GM10266 (cell line): ENCODE measurements at regions not wholly inside any gene's neighbourhood (a gene's known extent, or its start where the extent isn't known, plus 50 kb on each side); places are given as distances from the start of the nearest gene placed in this dataset.

Source experiments
- DNase-seq: peaks from one replicate; pipeline ENCODE4 v3.0.0; 2012; ENCODE audit errors: extremely low spot score
- TF ChIP-seq, protein P1 (sequence below): IDR thresholded peaks from 2 replicates; pipeline ENCODE4 v1.5.1; 2012; ENCODE audit warnings: mild to moderate bottlenecking, low read depth; ENCODE audit not compliant: control insufficient read depth, insufficient read depth; ENCODE audit errors: missing control alignments

DNA sequence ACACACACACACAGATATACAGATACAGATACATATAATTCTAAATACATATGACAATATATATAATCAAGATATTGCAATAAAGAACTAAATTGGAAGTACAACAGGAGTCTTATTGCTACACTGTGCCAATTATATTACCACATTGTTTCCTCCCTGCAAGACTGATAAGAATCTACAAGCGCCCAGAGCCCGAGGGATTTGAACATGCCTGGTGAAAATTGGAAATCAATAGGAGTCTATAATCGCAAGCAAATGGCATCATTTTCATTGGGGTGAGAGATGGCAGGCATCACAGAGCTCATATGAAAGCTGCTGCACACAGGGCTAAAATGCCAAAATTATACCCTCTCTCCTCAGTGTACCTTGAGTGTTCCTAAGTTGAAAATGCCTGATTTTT, 152.9 kb upstream of the PTBP2 start:
- TF ChIP-seq, protein P1, sequence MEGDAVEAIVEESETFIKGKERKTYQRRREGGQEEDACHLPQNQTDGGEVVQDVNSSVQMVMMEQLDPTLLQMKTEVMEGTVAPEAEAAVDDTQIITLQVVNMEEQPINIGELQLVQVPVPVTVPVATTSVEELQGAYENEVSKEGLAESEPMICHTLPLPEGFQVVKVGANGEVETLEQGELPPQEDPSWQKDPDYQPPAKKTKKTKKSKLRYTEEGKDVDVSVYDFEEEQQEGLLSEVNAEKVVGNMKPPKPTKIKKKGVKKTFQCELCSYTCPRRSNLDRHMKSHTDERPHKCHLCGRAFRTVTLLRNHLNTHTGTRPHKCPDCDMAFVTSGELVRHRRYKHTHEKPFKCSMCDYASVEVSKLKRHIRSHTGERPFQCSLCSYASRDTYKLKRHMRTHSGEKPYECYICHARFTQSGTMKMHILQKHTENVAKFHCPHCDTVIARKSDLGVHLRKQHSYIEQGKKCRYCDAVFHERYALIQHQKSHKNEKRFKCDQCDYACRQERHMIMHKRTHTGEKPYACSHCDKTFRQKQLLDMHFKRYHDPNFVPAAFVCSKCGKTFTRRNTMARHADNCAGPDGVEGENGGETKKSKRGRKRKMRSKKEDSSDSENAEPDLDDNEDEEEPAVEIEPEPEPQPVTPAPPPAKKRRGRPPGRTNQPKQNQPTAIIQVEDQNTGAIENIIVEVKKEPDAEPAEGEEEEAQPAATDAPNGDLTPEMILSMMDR = no peak
- no peak for DNase-seq

GRCh38 chr1:96569288-96569687, 152.3 kb upstream of the PTBP2 start:
- TF ChIP-seq, protein P1 = no peak
- DNase-seq = no peak

DNA sequence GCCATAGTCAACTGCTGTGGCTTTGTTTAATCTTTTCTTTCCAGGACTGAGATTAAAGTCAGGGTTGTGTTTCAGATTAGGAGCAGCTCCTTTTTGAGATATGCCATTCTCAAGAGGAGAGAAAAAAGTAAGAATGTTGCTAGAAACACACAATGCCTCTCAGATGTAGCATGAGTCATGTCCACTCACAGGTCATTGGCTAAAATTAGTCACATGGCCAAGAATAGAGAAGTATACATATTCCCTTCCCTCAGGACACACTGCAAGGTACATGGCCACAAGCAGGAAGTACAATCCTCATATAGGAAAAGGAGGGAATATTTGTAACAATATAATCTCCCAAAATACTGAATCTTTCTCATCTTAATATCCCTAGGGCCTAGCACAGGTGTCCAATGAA, 141.9 kb upstream of the PTBP2 start:
- TF ChIP-seq, protein P1 = no peak
- no peak for DNase-seq

GRCh38 chr1:96580920-96581319, 140.7 kb upstream of the PTBP2 start:
- DNase-seq = no peak
- TF ChIP-seq, protein P1 = no peak

- TF ChIP-seq, protein P1 = no peak
- DNase-seq = no peak
These were observed 139.8 kb upstream of the PTBP2 start for GRCh38 chr1:96581772-96582171.

DNA sequence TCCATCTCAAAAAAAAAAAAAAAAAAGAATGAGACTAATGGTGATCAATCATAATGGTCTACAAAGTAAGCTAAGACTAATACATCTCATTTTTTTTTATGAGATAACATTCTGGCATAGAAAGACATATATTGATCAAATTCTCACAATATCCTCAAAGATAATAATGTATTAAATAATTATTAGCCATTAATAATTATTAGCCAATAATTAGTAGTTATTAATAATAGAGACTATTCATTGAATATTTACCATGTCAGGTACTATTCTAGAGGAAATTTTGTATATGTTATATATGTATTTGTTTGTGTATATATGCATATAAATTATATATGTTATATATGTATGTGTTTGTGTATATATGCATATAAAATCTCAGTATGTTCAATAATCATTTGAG, 137.7 kb upstream of the PTBP2 start:
- DNase-seq = no peak
- TF ChIP-seq, protein P1 = no peak

DNA sequence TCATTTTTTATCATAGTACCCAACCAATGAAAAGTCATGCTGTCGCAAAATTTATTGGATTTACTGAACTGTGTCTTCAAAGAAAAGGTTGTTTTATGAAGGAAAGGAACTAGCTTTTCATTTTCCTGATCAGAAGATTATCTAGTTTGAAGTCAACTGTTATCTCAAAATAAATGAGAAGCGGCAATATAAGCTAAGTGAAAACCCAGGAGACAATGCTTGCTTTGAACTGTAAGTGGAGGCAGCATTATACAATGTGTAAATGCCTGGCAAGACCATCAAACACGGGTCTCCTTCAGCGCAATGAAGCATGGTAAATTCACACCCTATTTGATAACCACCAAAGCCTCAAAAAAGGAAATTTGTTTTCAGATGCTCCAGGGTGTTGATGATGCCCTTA, 134.4 kb upstream of the PTBP2 start:
- no peak for DNase-seq
- TF ChIP-seq, protein P1 = no peak
